HAP-1 (cell line): ENCODE measurements at regions not wholly inside any gene's neighbourhood (a gene's known extent, or its start where the extent isn't known, plus 50 kb on each side); places are given as distances from the start of the nearest gene placed in this dataset.
"Not testable (repeated sequence)": the region's sequence is repeated elsewhere in the genome, so short reads cannot be mapped to it uniquely, and the experiment has no call there.

Experiments
- DNase-seq, 2 experiments: peaks; one replicate each; pipeline ENCODE4 v3.0.0-alpha.2; 2016 to 2020; ENCODE audit warnings: low spot score in 2 of 2
- H3K27me3 ChIP-seq: fragments of 250-450 bp; sonication (Bioruptor Pico); 2 replicates; pipeline ENCODE4 v1.5.1; 2020; ENCODE audit warnings: low read depth, mild to moderate bottlenecking, moderate library complexity
- H3K36me3 ChIP-seq: fragments of 250-450 bp; sonication (Bioruptor Pico); replicated peaks from 2 replicates; pipeline ENCODE4 v1.5.1; 2020; ENCODE audit warnings: mild to moderate bottlenecking
- H3K4me1 ChIP-seq: fragments of 250-450 bp; sonication (Bioruptor Pico); 2 replicates; pipeline ENCODE4 v1.5.1; 2020; ENCODE audit warnings: mild to moderate bottlenecking
- H3K4me3 ChIP-seq: fragments of 250-450 bp; sonication (Bioruptor Pico); 2 replicates; pipeline ENCODE4 v1.5.1; 2020; ENCODE audit warnings: mild to moderate bottlenecking, moderate library complexity
- H3K9me3 ChIP-seq: fragments of 250-450 bp; sonication (Bioruptor Pico); 2 replicates; pipeline ENCODE4 v1.5.1; 2020; ENCODE audit warnings: mild to moderate bottlenecking, moderate library complexity
- in situ Hi-C: fragments of 300-500 bp; cut with MboI; formaldehyde crosslinking; loops from 3 replicates; pipeline ENCODE4 v1.14.3; 2020; ENCODE audit warnings: low sequenced_read_pairs, inconsistent platforms, mixed read lengths

DNA sequence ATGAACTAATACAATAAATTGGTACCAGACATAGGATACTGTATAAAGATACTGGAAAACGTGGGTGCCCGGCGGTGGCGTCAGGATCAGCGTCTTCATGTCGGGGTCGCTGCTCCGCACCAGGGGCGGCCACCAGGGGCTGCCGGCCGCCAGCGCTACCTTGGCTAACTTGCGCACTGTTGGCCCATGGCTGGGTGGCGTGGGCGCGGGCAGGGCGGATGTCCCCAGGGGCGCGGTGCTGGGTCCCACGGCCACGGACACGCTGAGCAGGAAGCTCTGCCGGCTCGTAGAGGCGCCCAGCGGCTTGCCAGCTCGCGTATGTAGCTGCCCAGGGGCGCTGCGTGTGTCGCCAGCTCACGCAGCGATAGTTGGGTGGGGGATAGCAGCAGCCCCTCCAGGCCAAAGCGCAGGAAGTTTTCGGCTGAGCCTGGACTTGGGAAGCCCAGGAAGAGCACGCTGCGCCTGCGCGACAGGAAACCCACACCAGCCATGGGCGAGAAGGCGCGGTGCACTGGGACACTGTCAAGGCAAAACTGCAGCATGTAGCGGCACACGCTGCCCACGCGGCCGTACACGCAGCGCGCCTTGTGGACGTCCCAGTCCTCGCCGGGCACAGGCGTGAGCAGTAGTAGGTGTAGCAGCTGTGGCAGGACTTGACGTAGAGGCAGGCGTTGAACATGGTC, 299.9 kb downstream of the CCDC74A start:
- no peaks in the 10 kb centered on the region for H3K4me1 ChIP-seq
- H3K27me3 ChIP-seq = no peaks in the 10 kb centered on the region
- no peak for DNase-seq
- in situ Hi-C loops = no loop called here
- H3K4me3 ChIP-seq = no peak overlapping the region
- no peaks in the 10 kb centered on the region for H3K36me3 ChIP-seq
- H3K9me3 ChIP-seq = no peaks in the 10 kb centered on the region

DNA sequence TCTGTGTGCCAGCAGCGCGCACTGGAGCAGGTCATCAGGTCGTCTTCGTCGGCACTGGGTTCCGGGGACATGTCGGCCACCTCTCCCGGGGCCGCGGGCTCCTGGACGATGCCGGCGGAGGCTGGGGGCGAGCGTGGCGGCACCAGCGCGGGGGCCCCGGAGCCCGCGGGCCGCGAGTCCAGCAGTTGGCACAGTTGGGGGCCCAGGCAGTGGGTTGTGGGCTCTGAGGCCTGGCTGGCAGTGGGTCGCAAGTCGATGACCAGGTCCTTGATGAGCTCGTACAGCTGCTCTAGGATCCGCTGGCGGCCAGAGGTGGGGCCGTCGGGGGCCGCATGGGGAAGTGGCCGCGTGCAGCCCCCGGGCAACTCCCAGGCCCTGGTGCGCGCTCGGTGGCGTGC, 300.5 kb downstream of the CCDC74A start:
- H3K9me3 ChIP-seq = no peaks in the 10 kb centered on the region
- DNase-seq = no peak
- in situ Hi-C loops = no loop called here
- H3K27me3 ChIP-seq = no peaks in the 10 kb centered on the region
- no peaks in the 10 kb centered on the region for H3K4me1 ChIP-seq
- no peak overlapping the region for H3K4me3 ChIP-seq
- H3K36me3 ChIP-seq = no peaks in the 10 kb centered on the region

DNA sequence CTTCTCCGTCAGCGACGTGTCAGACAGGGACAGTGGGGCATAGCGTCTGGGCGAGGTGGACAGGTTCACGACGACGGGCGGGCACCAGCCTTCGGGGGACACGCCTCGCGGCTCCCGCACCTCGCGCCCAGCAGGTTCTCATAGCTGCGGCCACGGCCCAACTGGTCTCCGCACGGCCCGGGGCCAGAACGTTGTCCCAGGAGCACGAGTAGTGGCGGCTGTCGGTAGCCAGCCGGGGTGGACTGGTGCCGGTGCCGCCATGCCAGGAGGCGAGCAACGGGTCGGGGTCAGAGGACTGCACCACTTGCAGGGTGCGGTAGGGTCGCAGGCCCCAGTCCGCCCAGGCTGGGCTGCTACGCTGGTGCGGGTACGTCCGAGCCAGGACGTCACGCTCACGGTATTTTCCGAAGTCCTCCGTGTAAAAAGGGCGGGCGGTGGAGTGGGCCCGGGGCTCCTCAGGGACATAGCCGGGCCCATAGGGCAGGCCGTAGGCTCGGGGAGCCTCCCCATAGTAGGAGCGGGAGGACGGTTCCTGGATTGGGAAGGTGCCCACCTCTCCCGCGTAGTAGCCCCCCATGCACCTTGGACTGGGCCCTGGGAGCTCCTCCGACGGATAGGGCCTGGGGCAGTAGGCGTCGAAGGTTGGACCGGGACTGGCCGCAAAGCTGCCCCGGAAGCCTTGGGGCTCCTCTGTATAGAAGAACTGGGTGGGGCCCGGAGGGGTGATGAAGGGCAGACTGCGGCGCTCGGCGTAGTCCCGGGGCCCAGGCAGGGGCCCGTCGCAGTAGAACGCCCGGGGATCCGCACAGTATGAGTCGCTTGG, 301.2 kb downstream of the CCDC74A start:
- H3K4me3 ChIP-seq, in situ Hi-C loops, DNase-seq, H3K27me3 ChIP-seq, H3K9me3 ChIP-seq, H3K36me3 ChIP-seq, H3K4me1 ChIP-seq: not testable (repeated sequence)

DNA sequence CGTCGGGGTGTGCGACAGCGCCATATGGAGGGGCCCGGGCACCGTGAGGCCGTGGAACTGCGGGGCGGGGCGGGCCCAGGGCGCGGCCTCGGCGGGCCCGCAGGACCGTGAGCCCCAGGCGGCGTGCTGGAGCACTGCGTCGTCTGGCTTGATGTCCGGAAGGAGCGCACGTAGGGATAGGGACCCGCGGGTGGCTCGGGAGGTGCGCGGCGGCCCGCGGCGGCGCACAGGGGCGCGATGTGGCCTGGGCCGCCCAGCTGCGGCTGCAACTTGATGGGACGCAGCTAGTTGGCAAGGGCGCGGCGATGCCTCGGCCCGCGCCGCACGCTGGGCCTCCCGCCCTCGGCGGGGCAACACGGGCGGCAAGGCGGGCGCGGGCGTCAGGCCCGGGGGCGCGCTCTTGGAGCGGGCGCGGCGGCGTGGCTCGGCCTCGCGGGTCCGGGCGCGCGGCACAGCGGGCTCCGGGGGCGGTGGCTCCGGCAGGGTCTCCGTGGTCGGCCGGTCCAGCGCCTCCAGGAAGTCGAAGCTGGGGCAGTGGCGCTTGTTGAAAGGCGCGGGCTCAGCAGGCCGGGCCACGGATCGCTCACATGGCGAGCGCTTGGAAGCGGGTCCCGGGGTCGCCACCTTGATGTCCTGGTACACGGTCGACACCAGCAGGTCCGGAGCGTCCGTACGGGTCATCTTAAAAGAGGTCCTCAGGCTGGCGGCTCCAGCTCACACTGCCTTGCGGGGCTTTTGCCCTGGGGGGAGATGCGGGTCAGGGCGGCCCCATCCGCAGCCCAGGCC, 302.0 kb downstream of the CCDC74A start:
- H3K4me1 ChIP-seq, H3K9me3 ChIP-seq, H3K27me3 ChIP-seq, DNase-seq, H3K4me3 ChIP-seq, H3K36me3 ChIP-seq, in situ Hi-C loops: not testable (repeated sequence)

DNA sequence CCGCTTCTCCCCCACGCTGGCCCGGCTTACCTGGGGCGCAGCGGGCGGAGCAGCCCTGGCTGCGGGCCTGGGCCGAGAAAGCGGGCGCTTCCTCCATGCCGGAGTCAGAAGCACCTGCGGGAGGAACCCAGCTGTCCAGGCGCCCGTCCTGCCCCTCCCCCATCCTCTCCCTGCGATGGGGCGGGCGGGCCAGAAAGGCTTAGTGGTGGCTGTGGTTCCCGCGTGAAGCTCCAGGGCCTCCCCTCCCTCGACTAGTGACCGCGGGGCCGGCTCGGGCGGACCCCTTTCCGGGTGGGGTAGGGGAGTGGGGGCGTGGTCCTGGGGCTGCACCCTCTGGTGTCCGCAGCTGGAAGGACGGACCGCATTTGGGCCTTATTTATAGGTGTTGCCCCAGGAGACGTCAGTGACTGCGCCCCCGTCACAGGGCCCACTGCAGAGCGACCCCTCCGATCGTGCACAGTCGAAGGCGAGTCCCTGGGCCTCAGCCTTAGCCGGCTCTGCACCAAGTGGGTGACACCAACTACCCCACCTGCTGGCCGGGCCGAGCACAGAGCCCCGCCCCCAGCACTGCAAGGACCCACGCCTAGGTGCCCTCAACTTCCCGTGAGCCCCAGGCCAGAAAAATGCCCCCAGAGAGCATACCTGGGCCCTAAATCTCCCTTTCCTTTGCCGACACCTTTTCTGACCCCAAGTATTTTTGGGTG, 302.7 kb downstream of the CCDC74A start:
- H3K4me1 ChIP-seq, H3K36me3 ChIP-seq, DNase-seq, H3K27me3 ChIP-seq, H3K4me3 ChIP-seq, H3K9me3 ChIP-seq, in situ Hi-C loops: not testable (repeated sequence)

DNA sequence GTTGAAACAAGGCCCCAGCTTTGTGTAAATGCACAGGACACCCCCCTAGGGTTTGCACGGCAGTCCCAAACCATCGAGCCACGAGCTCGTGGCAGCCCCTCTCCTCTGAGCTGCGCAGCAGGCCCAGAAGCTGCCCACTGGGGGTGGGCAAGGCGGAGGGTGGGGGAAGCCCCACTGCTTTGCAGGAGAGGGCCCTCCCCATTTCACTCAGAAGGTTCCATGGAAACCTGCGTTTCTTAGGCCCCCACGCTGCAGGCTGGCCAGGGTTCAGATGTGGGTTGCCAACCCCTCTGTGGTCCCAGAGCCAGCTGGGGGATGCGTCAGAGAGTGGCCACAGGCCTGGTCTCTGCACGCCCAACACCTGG, 303.2 kb downstream of the CCDC74A start:
- H3K4me1 ChIP-seq, H3K9me3 ChIP-seq, H3K4me3 ChIP-seq, H3K27me3 ChIP-seq, DNase-seq, in situ Hi-C loops, H3K36me3 ChIP-seq: not testable (repeated sequence)

DNA sequence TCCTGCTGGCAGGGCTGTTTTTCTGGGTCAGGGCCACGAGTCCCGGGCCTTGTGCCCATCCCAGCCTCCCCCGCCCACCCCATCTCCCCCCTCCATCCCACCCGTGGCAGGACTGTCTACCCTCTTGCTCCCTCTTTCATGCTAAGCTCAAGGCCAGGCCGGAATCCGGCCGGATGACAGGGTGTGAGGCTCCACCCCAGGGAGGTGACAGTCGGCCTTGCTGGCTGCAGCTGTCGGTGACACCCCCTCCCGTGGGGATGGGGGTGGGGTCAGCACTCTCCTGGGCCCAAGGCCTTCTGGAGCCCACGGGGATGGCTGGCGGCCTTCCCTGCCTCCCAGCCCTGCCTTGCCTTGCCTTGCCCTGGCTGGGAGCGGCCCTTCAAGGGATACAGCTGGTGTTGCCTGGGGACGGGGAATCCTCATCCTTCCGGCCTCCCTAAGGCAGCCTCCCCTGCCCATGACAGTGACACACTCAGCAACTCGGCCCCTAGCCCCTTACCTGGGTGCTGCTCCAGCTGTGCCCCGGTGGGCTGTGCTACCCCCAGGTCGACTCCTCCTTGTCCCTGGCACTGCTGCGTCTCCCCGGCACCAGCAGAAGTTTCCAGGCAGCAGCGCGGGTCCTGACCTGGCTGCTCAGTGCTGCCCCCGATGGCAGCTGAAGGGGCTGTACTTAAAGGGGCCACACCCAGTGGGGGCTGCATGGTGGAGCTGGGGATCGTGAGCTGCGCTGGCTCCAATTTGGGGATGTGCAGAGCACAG, 303.9 kb downstream of the CCDC74A start:
- H3K4me3 ChIP-seq, H3K27me3 ChIP-seq, H3K9me3 ChIP-seq, H3K36me3 ChIP-seq, H3K4me1 ChIP-seq, in situ Hi-C loops: not testable (repeated sequence)
- peak in 1 of 2 experiments; percentile 60 for DNase-seq

DNA sequence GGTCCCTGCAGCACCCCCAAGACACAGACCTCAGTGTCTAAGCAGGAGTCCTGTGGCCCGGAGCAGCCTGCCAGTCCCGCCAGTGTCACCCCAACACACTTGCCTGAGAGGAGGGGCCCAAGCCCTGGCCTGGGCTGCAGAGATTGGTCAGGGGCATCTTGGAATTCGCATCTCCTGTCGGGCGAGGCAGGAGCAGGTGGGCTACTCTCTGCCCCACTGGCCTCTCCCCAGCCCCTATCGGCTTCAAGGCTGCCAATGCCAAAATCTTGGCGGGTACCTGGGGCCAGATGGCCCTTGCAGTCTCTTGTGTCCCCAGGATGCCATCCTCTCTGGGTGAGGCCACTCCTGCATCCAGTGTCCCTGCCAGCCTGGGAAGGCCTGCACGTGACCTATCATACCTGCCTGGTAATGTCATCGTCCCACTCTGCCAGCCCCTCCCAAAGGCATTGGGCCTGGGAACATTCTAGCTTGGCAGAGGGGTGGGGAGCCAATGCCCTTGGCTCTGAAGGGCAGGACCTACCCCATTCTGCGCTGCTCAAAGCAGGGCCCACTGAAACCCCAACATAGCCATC, 304.6 kb downstream of the CCDC74A start:
- H3K27me3 ChIP-seq, DNase-seq, H3K4me3 ChIP-seq, H3K9me3 ChIP-seq, in situ Hi-C loops, H3K4me1 ChIP-seq, H3K36me3 ChIP-seq: not testable (repeated sequence)

DNA sequence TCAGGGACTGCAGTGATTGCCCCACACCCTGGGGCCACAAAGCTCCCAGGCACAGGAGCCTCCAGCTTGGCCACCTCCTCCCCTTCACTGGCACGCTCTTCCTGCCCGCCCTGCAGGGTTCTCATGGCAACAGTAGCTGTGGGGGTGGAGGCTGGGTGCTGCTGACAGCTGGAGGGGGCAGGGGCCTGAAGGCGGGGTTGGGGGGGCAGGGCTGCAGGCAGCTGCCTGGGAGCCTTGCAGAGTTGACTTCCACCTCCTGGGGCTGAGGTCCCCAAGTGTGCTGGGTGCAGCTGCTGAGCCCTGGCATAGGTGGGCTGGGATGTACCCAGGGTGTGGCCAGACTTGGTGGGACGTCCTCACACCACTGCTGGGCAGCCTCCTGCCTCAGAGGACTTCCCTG, 305.2 kb downstream of the CCDC74A start:
- H3K9me3 ChIP-seq, H3K4me1 ChIP-seq, in situ Hi-C loops, H3K4me3 ChIP-seq, DNase-seq, H3K27me3 ChIP-seq, H3K36me3 ChIP-seq: not testable (repeated sequence)

DNA sequence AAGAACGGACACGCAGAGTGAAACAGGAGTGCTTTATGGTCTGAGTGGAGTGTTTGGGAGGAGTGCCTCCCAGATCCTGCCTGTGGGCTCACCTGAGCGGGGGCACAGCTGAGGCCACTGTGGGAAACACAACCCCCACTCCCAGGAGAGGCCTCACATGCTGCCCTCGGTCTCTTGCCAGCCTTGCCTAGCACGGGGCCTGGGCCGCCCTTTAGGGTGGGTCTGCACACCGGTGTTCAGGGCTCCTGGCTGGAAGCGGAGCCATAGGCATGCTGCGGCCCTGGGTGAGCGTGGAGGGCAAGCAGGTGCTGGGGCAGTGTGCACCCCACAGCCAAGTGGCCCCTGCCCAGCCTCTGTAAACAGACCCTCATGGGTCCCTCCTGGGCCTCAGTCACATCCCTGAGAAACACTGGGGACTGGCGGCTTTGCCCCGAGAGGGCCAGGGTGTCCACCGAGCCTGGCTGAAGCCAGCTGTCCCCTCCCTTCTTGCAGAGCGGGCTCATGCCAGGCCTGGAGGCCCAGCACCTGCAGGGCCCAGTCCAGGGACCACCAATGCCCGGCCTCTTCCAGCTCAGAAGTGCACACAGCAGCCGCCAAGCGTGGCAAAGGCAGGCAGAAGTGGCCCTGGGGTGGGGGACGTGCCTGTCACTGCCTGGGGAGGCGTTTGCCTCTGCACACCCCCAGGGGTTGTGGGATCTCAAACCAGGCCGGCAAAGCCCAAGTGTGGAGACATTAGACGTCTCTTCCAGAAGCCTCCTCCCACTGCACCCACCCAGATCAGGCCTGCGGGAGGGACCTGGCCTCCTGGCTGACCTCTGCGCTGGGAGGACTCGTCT, 305.9 kb downstream of the CCDC74A start:
- H3K9me3 ChIP-seq, in situ Hi-C loops, H3K4me1 ChIP-seq, H3K36me3 ChIP-seq, H3K27me3 ChIP-seq, H3K4me3 ChIP-seq, DNase-seq: not testable (repeated sequence)

DNA sequence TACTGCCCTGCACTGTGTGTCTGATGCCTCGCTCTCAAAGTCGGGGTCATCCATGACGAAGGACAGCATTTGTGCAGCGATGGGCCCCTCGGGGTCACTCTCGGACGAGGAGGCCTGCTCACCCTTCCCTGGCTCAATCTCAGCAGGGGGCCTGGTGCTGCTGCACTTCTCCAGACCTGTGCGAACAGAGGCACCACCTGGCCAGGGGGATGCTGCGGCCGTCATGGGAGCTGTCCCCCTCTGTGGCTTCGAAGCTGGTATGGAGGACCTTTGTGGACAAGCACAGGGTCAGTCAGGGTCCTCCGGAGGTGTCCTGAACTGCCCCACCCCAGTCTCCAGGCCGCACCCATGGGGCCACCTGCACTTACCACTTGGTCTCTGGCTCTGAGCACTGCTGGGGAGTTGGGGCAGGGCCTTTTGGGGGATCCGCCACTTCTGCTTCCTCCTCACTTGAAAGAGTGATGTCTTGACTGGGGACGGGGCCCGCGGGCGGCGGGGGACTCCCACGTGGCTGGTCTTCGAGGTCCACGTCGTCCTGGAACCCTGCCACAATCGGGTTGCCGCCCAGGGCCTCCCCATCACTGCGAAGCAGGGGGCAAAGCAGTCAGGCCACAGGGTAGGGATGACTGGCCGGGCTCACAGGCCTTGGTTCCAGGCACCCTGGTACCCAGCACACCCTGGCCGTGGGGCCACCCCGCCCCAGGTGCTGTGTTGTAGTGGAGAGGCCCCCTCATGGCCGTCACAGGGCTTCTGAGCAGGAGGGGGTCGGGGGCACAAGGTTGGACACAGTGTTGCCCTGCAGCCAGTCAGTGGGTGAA, 306.7 kb downstream of the CCDC74A start:
- H3K27me3 ChIP-seq, H3K9me3 ChIP-seq, DNase-seq, H3K4me1 ChIP-seq, in situ Hi-C loops, H3K36me3 ChIP-seq, H3K4me3 ChIP-seq: not testable (repeated sequence)

DNA sequence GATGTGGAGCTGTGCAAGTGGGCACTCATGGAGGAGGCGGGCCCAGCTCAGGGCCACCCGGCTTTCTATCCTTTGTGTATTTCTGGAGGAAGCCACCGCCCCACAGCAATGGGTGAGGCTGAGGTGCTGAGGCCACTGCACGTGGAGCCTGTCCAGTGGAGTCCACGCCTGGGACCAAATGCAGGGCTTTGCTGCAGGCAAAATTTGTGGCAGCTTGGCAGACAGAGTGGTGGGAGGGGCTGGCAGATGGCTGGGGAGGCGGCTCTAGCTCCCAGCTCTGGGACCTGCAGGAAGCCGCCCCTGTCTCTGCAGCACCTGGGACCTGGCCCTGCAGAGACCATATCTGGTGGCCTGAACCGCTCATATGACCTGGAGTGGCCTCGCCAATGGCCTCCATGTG, 307.3 kb downstream of the CCDC74A start:
- in situ Hi-C loops, H3K4me3 ChIP-seq, H3K9me3 ChIP-seq, H3K36me3 ChIP-seq, DNase-seq, H3K4me1 ChIP-seq, H3K27me3 ChIP-seq: not testable (repeated sequence)
